ENCODE measurements at regions not wholly inside any gene's neighbourhood (a gene's known extent, or its start where the extent isn't known, plus 50 kb on each side); places are given as distances from the start of the nearest gene placed in this dataset.

DNA sequence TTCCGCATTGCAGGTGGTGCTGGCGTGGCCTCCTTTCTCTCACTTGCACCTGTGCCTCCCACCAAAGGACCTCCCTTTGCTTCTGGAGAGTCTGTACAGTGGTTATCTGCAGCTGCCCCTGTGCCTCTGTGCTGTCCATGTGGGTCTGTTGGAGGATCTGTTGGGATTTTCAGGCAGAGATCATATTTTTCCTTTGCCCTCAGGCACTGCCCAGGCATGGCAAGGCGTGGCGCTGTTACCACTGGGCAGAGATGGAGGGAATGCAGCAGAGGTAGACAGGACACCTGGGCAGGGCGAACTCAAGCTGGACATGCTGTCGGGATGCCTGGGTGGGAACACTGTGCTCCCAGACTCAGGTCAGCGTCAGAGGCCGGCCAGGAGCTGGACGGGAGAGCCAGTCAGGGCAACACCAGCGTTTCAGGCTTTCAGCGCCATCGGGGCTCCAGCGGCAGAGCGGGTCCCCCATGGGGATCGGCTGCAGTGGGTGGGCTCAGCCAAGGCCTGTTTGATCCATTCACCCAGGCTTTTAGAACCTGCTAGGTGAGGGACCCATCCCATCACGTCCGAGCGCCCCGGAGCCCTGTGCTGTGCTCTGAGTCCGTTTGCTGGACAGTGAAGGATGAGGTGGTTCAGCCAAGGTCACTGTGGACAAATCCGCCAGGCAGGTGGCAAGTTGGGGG, 718.9 kb downstream of the BRD1 start:
- TF ChIP-seq ZFP30 (CRISPR knock-in tag; IDR thresholded peaks at IDR 0.05) (no peak), ARNTL (CRISPR knock-in tag; IDR thresholded peaks at IDR 0.05; ENCODE audit: borderline replicate concordance, low read depth) (no peak)

Measured in SK-N-SH treated with all-trans-retinoic acid at 6 μM for 48 hours (cell line).